HG02759 (cell line): ENCODE measurements at regions not wholly inside any gene's neighbourhood (a gene's known extent, or its start where the extent isn't known, plus 50 kb on each side); places are given as distances from the start of the nearest gene placed in this dataset.
"Not testable (repeated sequence)": the region's sequence is repeated elsewhere in the genome, so short reads cannot be mapped to it uniquely, and the experiment has no call there.

Source experiments
- ATAC-seq: cut with Tn5 transposase; IDR thresholded peaks from one replicate; pipeline ENCODE4 v1.9.1; 2021; ENCODE audit warnings: mild to moderate bottlenecking, moderate library complexity; ENCODE audit not compliant: unreplicated experiment

DNA sequence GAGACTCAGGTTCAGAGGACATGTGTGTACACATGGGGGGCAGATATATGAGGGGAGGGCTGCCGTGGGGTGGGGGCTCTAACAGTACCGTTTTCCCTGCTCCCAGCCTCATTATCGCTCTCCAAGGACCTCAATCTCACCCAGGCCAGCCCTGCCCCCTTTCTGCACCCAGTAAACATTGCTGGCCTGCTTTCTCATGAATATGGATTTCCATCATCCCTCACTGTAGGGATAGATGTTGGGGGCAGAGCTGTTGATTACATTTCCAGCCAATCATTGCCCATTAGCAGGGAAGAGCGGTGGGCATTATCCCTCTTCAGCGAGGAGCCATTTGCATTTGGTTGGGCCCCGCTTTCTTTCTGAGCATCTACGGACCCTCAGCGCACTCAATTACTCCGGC, 273.8 kb downstream of the RPS6KC1 start:
- no peak for ATAC-seq

- ATAC-seq = no peak
Observed at GRCh38 chr1:213325482-213325881, 274.4 kb downstream of the RPS6KC1 start.

DNA sequence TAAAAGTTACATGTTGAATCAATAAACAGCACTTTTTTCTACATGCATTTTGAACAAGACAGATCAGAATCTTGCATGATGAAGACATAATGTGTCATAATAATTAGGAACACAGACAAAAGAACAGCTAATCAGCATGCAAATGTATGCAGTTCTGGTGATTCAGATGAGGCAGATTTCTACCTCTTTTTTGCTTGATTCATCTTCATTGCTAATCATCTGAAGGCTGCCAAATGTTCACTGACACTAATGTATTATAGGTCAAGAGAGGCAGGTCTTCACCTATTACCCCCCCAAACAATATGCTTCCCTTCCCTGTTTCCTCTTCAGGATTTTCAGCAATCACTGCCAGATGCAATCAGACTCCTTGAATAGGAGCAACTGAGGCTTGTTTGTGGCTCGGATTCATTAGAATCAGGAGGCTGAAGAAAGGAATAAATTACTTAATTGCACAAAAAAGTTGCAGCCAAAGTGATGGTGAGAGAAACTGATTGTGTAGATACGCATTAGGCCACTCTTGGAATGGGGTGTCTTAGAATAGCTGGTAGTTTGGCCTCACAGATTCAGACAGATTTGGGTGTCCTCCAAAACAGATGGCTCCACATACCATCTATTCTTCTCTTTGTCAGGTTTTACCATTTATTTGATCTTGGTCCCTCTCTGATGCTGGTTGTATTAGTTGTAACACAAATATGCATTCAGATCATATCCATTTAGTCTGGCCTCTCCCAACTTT, 275.4 kb downstream of the RPS6KC1 start:
- no peak for ATAC-seq

- no peak for ATAC-seq
Observed at GRCh38 chr1:213327017-213327667, 276.1 kb downstream of the RPS6KC1 start.

DNA sequence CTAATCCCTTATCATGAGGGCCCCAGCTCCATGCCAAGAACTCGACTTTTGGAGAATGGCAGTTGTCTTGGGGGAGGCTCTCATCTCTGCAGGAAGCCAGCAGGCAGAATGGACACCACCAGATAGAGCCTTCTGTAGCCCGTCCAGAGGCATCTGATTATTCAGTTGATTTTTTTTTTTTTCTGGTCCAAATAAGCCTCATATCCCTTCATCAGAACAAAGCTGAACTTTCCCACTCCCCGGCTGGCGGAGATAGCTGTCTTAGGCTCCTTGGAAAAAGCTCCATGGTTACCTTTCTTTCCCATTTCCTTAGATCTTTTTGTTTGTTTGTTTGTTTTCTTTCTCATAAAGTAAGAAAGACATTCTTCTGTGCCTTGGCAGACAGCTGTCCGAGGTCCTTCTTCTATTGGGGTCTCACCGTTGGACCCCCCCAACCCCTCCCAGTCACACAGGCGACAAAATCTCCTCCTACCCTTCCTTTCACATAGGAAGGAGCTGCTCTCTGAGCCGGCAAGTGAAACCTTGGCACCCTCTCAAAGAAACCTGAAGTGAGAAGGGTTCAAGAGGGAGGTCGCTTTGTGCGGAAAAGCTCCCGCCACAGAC, 278.5 kb downstream of the RPS6KC1 start:
- no peak for ATAC-seq

DNA sequence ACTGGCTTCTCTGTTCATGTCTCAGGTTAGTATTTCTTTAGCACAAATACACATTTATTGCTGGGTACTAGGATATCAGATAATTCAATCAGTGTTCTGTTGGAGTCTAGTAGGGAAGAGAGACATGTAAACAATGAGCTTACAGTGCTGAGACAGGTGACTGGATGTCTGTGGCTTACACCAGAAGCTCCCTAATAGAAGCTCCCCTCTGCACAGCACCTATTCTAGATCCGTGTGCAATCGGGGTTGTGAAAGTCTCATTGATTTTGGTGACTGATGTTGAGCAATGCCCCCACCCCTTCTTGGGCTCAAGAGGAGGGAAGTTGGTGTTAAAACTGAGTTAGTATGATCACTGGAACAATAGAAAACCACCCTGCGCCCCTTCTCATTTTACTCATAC, 279.2 kb downstream of the RPS6KC1 start:
- ATAC-seq = no peak

DNA sequence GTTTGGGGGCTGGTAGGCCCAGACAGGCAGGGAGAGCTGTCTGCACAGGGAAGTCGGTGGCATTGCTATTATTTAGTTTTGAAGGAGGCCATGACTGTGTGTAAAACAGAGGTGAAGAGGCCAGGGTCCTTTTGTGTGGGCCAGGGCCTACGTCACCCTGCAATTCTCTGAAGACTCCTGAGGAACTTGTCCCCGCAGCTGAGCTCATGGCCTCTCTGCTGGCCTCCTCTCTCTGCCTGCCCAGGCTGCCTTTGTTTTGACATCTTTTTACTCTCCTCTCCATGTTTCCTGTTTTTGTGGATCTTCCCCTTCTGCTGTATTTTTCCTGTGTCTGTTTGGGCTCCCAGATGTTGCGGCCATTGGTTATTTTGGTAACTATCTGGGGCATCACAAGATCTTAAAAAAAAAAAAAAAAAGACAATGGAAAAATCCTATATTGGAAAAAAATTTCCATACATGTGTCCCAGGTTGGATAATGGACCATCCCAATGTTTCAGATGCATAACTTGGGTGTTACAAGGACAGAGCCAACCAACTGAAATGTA, 280.7 kb downstream of the RPS6KC1 start:
- ATAC-seq = no peak

GRCh38 chr1:213332491-213332890, 281.4 kb downstream of the RPS6KC1 start:
- no peak for ATAC-seq

GRCh38 chr1:213333121-213333520, 282.1 kb downstream of the RPS6KC1 start:
- ATAC-seq = no peak

DNA sequence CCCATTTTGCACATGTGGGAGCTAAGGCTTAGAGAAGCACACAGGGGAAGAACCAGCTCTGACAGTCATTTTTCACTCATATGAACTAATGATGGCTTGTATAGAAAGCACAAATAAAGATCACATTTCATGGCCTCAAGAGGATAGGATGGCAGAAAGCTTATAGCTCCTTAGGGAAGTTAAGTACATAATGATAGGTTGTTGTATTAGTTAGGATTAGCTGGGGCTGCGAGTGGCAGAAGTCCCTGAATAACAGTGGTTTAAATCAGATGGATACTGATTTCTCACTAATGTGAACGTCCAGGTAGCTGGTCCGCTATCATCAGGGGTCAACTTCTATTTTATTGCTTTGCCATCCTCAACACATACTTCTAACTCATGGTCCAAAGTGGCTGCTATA, 284.0 kb downstream of the RPS6KC1 start:
- ATAC-seq = no peak

- no peak for ATAC-seq
Observed at GRCh38 chr1:213337025-213337678, 286.1 kb downstream of the RPS6KC1 start.

DNA sequence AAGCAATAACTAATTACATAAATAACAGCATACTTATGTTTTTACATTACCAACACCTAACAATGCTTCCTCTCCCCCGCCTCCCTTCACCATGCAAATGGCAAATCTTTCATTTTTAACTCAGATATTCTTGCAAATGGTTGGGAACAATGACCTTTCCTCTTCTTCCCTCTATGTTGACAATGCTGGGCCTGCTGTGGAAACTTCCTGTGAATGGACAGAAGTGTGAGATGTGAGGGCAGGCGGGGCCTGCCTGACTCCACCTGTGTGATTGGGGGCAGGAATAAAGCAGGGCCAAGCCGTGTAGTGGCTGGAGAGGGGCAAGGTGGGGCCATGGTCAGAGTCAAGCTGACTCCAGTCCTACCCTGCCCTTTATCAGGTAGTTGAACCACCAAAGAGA, 289.6 kb downstream of the RPS6KC1 start:
- ATAC-seq = no peak

DNA sequence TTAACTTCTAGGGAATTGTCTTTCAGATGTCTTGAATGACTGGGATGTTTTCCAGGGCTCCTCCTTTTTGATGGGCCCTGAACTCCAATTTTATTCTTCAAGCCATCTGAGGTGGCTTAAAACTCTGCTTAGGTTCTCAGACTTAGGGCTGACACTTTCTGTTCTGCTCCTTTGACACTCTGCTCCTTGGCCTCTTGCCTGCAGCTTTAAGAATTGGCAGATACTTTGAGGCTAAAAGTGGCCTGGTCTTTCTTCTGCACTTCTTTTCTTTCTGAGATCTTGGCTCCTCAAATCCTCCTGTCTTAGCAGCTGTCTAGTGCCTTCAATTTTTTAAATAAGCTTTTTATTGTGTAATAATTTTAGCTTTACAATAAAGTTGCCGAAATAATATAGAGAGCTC, 294.6 kb downstream of the RPS6KC1 start:
- no peak for ATAC-seq

GRCh38 chr1:213357403-213357802, 306.4 kb downstream of the RPS6KC1 start:
- ATAC-seq = no peak

GRCh38 chr1:213358368-213358767, 307.3 kb downstream of the RPS6KC1 start:
- ATAC-seq = not testable (repeated sequence)

GRCh38 chr1:213362598-213362997, 311.6 kb downstream of the RPS6KC1 start:
- ATAC-seq = no peak

- no peak for ATAC-seq
Observed at GRCh38 chr1:213366141-213366831, 315.2 kb downstream of the RPS6KC1 start.

- no peak for ATAC-seq
Observed at GRCh38 chr1:213369465-213369864, 318.4 kb downstream of the RPS6KC1 start.

- ATAC-seq = no peak
Observed at GRCh38 chr1:213370523-213370922, 319.5 kb downstream of the RPS6KC1 start.

GRCh38 chr1:213371525-213371846, 320.4 kb downstream of the RPS6KC1 start:
- ATAC-seq = no peak
